Mucosa of descending colon (tissue), 3 donors: ENCODE measurements at regions not wholly inside any gene's neighbourhood (a gene's known extent, or its start where the extent isn't known, plus 50 kb on each side); places are given as distances from the start of the nearest gene placed in this dataset.

Experiments used
- ATAC-seq: fragments of 200-7000 bp; cut with Tn5 transposase; one replicate; pipeline ENCODE4 v1.9.1; 2020; ENCODE audit warnings: mild to moderate bottlenecking, moderate library complexity
- DNase-seq, 3 donors: peaks; one replicate each; pipeline ENCODE4 v3.0.0-alpha.2; 2020
- H3K36me3 ChIP-seq: fragments of 200-600 bp; one replicate; pipeline ENCODE4 v1.8.0; 2021; ENCODE audit warnings: low read depth, mild to moderate bottlenecking
- H3K4me1 ChIP-seq: fragments of 200-600 bp; one replicate; pipeline ENCODE4 v1.8.0; 2021; ENCODE audit warnings: low read depth, mild to moderate bottlenecking
- H3K4me3 ChIP-seq: fragments of 200-600 bp; one replicate; pipeline ENCODE4 v1.8.0; 2021; ENCODE audit warnings: mild to moderate bottlenecking
- H3K9me3 ChIP-seq: fragments of 200-600 bp; one replicate; pipeline ENCODE4 v1.8.0; 2021; ENCODE audit warnings: mild to moderate bottlenecking
- CTCF ChIP-seq: fragments of 200-600 bp; IDR thresholded peaks from one replicate; pipeline ENCODE4 v1.8.0; 2022; ENCODE audit warnings: antibody characterized with exemption, mild to moderate bottlenecking
- intact Hi-C, 2 donors: fragments of 100-400 bp; cut with DNase I in 1 of 2; cut with micrococcal nuclease in 1 of 2; formaldehyde crosslinking; loops; one replicate each; pipeline versions ENCODE4 v1.11.0 to v1.11.1; 2022; cut with DNase I, micrococcal nuclease
- donor health status: DM: no; HTN: no; CAD: no; lungs with moderate emphysema.
- donor health status: DM: no; HTN: no; CAD: no.
- donor health status: DM: no; HTN: yes; CAD: no.

GRCh38 chr5:82861701-82862100, 215.5 kb downstream of the TMEM167A start:
- TF ChIP-seq CTCF, result no peak
- ATAC-seq (no peak), DNase-seq (no peak)
- intact Hi-C loops, result no loop called here
- H3K4me3 ChIP-seq, result no peak overlapping the region
- H3K36me3 ChIP-seq, result no peaks in the 10 kb centered on the region
- no peaks in the 10 kb centered on the region for H3K9me3 ChIP-seq
- no peaks in the 10 kb centered on the region for H3K4me1 ChIP-seq

DNA sequence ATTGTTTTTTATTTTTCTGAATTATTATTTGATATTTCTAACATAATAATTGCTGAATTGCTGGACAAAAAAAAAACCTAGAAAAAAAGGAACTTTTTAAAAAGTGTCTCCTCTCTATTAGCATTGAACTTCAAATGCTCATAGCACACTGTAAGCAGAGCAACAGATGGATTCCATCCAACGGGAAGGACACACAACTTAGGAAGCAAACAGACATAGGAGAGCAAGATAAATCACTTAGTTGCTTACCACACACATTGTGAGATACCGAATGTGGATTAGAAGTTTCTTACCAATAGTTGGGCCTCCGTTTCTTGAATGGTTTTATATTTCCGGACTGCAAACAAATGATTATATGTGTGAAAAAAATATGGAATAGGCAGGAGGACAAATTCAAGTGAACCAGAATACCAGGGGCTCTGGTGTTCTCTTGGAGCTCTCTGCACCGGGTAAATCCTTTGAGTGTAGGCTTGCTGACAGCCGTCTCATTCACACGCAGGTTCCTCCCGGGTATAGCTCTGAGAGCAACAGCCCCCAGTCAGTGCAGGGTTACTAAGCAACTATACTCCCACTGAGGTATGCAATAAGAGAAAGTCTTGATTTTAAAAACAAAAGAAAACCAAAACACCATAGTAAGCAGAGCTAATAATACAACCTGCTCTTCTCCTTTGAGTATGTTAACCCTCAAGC, 217.6 kb downstream of the TMEM167A start:
- intact Hi-C loops, result no loop called here
- DNase-seq, result no peak
- no peak for ATAC-seq
- H3K36me3 ChIP-seq, result no peaks in the 10 kb centered on the region
- TF ChIP-seq CTCF, result no peak
- H3K4me1 ChIP-seq, result no peaks in the 10 kb centered on the region
- H3K9me3 ChIP-seq, result no peaks in the 10 kb centered on the region
- no peak overlapping the region for H3K4me3 ChIP-seq

GRCh38 chr5:82858151-82859025, 218.8 kb downstream of the TMEM167A start:
- H3K36me3 ChIP-seq, result no peaks in the 10 kb centered on the region
- no peak for TF ChIP-seq CTCF
- DNase-seq (no peak), ATAC-seq (no peak)
- H3K9me3 ChIP-seq, result no peaks in the 10 kb centered on the region
- H3K4me3 ChIP-seq, result no peak overlapping the region
- intact Hi-C loops, result no loop called here
- no peaks in the 10 kb centered on the region for H3K4me1 ChIP-seq

GRCh38 chr5:82855893-82856550, 221.2 kb downstream of the TMEM167A start:
- H3K9me3 ChIP-seq, result no peaks in the 10 kb centered on the region
- DNase-seq (no peak), ATAC-seq (no peak)
- no peak for TF ChIP-seq CTCF
- H3K4me3 ChIP-seq, result no peak overlapping the region
- intact Hi-C loops, result no loop called here
- no peaks in the 10 kb centered on the region for H3K36me3 ChIP-seq
- H3K4me1 ChIP-seq, result no peaks in the 10 kb centered on the region

GRCh38 chr5:82854956-82855355, 222.2 kb downstream of the TMEM167A start:
- intact Hi-C loops, result no loop called here
- Histone ChIP-seq H3K4me1 (no peaks in the 10 kb centered on the region), H3K36me3 (no peaks in the 10 kb centered on the region), H3K9me3 (no peaks in the 10 kb centered on the region), H3K4me3 (no peak overlapping the region)
- no peak for DNase-seq
- no peak for TF ChIP-seq CTCF
- no peak for ATAC-seq
